Inferior parietal cortex (tissue), 1 donor: ENCODE measurements at regions not wholly inside any gene's neighbourhood (a gene's known extent, or its start where the extent isn't known, plus 50 kb on each side); places are given as distances from the start of the nearest gene placed in this dataset.

Experiments
- DNase-seq: peaks from one replicate; pipeline ENCODE4 v3.0.0-alpha.2; 2016; ENCODE audit errors: extremely low spot score

- no peak for DNase-seq
Measured at GRCh38 chr17:74012465-74012864, 191.0 kb upstream of the RPL38 start.

- no peak for DNase-seq
Measured at GRCh38 chr17:74015316-74015715, 188.2 kb upstream of the RPL38 start.

GRCh38 chr17:74015990-74016389 lies 187.5 kb upstream of the RPL38 start:
- no peak for DNase-seq

- no peak for DNase-seq
Measured at GRCh38 chr17:74016461-74016860, 187.0 kb upstream of the RPL38 start.

- DNase-seq, result no peak
Measured at GRCh38 chr17:74017466-74017865, 186.0 kb upstream of the RPL38 start.

GRCh38 chr17:74018115-74018514 lies 185.4 kb upstream of the RPL38 start:
- no peak for DNase-seq

- DNase-seq, result no peak
Measured at GRCh38 chr17:74019271-74019670, 184.2 kb upstream of the RPL38 start.

- no peak for DNase-seq
Measured at GRCh38 chr17:74019860-74020259, 183.6 kb upstream of the RPL38 start.

GRCh38 chr17:74020522-74020921 lies 183.0 kb upstream of the RPL38 start:
- DNase-seq, result no peak

GRCh38 chr17:74024871-74025531 lies 178.5 kb upstream of the RPL38 start:
- no peak for DNase-seq

GRCh38 chr17:74027444-74027843 lies 176.0 kb upstream of the RPL38 start:
- no peak for DNase-seq

GRCh38 chr17:74028354-74029116 lies 174.9 kb upstream of the RPL38 start:
- DNase-seq, result no peak

GRCh38 chr17:74031316-74032090 lies 172.0 kb upstream of the RPL38 start:
- no peak for DNase-seq

GRCh38 chr17:74032222-74032621 lies 171.3 kb upstream of the RPL38 start:
- DNase-seq, result no peak

- DNase-seq, result no peak
Measured at GRCh38 chr17:74037320-74037719, 166.2 kb upstream of the RPL38 start.

- DNase-seq, result no peak
Measured at GRCh38 chr17:74040291-74040690, 163.2 kb upstream of the RPL38 start.

GRCh38 chr17:74040729-74041128 lies 162.7 kb upstream of the RPL38 start:
- DNase-seq, result no peak

GRCh38 chr17:74041869-74042640 lies 161.4 kb upstream of the RPL38 start:
- peak; percentile 62 for DNase-seq

- DNase-seq, result peak; percentile 70
Measured at GRCh38 chr17:74042744-74043486, 160.6 kb upstream of the RPL38 start.

- DNase-seq, result no peak
Measured at GRCh38 chr17:74043976-74044375, 159.5 kb upstream of the RPL38 start.

GRCh38 chr17:74045608-74046280 lies 157.7 kb upstream of the RPL38 start:
- DNase-seq, result no peak
